SW 1271 (cell line): ENCODE measurements at regions not wholly inside any gene's neighbourhood (a gene's known extent, or its start where the extent isn't known, plus 50 kb on each side); places are given as distances from the start of the nearest gene placed in this dataset.
"Not testable (repeated sequence)": the region's sequence is repeated elsewhere in the genome, so short reads cannot be mapped to it uniquely, and the experiment has no call there.

Experiments used
- DNase-seq, 2 experiments: peaks; one replicate each; lab custom pipeline; 2025; lab: John Stamatoyannopoulos, UW

- DNase-seq: no peak
Measured at GRCh38 chr2:59879700-59880131, 673.7 kb downstream of the BCL11A start.

GRCh38 chr2:59875836-59876235 is 677.6 kb downstream of the BCL11A start:
- DNase-seq: no peak

DNA sequence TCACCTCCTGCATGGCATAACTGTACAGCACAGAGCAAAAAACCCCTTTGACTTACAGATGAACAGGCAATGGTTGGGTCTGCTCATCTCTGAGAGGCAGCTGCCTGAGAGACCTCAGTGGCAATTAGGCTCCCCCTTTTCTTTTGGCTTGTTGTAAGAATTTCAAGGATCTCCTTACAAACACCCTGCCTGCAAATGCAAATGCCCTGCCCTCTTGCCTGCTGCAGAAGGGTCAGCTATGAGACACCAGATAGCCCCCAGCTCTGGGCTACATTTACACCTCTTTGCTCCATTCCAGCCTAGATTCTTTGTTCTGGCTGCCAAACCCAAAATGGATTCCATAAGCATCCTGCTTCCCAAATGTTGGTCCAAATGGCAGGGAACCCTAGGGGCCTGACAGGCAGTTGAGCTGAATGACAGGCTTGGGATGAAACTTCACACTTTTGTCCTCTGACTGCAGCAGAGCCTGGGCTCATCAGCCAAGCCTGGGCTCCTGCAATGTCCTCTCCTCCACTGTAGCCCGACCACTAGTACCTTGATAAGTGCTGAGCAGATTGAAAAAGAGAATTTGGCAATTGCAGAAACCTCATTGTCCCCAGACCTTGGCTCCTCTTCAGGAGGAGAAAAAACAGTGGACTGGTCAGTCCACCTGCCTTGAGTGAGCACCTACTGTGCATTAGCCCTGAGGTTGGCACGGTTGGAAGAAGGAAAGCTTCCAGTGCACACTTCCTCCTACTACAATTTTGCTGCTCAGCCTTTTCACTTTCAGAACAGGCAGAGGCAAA is 678.3 kb downstream of the BCL11A start:
- DNase-seq: no peak

DNA sequence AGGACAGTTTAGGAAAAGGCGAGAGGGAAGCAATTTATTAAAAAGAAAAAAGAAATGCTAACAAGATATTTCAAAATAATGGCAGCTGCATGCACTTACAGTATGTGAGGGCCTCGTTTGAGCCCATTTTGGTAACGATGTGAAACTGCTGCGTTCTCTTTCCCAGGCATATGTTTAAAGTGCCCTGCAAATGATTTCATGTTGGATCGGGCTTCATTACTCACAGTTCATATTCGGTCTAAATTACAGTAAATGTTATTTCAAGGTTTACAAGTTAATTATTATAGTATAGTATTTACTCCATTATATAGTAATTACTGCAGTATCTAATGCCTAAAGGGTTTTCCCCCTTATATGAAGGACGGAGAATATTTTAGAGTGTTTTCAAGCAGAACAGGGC is 679.1 kb downstream of the BCL11A start:
- DNase-seq: no peak

DNA sequence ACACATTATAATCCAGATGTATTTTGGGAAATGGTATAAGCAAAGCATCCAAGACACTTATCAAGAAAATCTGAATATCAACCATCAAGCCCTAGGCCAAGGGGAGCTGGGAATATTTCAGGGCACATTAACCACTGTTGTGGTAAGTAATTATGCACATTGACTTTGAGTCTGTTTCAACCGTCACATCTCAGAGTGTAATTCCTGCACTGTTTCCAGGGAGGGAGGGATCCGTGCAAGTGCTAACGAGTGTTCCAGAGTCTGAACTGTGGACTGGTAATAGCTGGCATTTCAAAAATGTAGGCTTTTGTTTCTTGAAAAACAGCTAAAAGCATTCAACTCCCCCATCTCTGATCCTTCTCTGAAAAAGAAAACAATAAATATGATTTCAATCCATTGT is 681.6 kb downstream of the BCL11A start:
- DNase-seq: no peak

- DNase-seq: no peak
Measured at GRCh38 chr2:59868981-59869380, 684.5 kb downstream of the BCL11A start.

- DNase-seq: no peak
Measured at GRCh38 chr2:59866436-59866835, 687.0 kb downstream of the BCL11A start.

DNA sequence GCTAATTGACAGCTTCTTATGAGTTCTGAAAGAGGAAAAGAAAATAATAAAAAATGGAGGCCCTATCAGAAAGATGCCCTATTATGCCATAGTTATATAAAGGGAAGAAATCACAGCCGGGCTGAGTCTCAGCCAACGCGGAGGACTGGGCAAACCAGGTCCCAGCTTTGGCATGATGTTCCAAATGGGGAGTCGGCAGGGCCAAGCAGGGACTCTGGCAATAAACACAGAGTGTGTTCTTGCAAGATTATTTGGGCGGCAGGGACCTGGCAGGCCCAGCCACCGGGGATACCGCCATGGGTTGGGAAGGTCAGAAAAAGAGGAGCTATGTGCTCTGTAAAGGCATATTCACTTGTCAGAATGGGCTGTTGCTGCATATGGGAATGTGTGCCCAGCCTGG is 694.9 kb downstream of the BCL11A start:
- DNase-seq: no peak

- no peak for DNase-seq
Measured at GRCh38 chr2:59857109-59857508, 696.3 kb downstream of the BCL11A start.

GRCh38 chr2:59856391-59856790 is 697.1 kb downstream of the BCL11A start:
- DNase-seq: no peak

GRCh38 chr2:59853032-59853431 is 700.4 kb downstream of the BCL11A start:
- no peak for DNase-seq

- no peak for DNase-seq
Measured at GRCh38 chr2:59851836-59852475, 701.5 kb downstream of the BCL11A start.

DNA sequence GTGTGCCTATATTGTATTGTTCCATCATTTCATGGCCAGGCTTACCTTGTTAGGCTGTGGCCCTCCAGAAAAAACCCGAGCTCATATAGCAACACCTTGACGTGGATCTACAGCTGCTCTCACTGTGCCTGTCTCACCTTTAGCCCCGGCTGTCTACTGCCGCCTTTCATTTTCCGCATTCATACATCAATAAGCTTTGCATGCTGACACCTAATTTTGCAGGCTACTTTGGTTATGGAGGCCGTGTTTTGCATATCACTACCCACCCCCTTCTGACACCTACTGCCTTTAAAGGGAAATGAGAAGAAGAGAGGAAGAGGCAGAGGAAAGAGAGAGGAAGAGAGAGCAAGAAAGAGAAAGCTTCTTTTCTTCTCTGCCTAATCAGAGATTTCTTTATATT is 702.9 kb downstream of the BCL11A start:
- DNase-seq: no peak

DNA sequence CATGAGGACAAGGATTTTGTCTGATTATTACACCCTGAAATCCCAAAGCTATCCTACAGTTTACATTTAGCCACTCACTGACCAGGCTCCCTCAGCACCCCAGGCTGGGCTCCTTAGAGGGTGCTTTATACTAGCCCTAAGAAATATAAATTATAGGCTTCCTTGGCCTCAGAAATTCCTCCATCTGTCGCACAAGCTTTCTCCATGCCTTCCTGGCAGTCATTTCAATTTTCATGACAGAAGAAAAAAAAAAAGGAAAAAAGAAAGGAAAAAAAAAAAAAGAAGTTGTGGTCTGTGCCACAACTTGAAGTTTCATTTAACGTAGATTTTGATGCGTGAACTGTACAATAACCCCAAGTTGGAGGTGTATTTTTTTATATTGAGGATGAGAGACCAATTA is 719.5 kb downstream of the BCL11A start:
- no peak for DNase-seq

- no peak for DNase-seq
Measured at GRCh38 chr2:59830601-59831000, 722.9 kb downstream of the BCL11A start.

DNA sequence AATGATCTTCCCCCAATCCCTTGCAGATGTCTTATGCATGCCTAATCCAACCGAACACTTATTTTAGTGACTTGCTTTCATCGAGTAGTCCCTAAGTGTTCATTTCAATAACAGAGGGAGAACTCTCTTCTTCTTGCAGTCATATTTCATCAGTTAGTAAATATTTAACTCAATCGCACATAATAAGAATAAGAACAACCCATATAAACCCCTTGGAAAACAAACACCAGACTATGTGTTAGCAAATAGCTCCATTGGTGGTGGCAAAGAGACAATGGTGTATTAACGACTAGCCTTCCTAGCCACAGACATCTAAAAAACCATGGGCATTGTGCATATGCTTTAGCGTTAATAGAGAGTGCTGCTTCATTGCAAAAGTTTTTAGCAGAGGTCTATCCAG is 725.8 kb downstream of the BCL11A start:
- DNase-seq: no peak

DNA sequence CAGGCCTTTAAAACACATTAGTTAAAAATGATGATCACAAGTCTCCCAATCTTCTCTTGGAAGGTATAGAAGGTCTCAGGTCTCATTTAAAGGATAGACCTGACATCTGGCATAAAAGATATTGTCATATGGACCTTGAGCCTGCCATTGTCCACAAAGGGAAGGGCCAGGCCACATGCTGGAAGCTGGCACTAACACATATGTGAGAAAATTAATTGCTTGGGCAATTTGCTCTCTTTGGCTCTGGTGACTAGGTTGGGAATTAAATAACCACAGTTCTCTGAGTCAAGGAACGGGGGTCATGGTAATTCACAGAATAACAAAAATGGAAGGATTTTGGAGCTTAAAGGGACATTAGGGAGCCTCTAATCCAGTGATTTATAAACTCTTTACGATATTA is 727.3 kb downstream of the BCL11A start:
- DNase-seq: no peak

GRCh38 chr2:59824314-59824713 is 729.1 kb downstream of the BCL11A start:
- DNase-seq: no peak

- no peak for DNase-seq
Measured at GRCh38 chr2:59816075-59816474, 737.4 kb downstream of the BCL11A start.

DNA sequence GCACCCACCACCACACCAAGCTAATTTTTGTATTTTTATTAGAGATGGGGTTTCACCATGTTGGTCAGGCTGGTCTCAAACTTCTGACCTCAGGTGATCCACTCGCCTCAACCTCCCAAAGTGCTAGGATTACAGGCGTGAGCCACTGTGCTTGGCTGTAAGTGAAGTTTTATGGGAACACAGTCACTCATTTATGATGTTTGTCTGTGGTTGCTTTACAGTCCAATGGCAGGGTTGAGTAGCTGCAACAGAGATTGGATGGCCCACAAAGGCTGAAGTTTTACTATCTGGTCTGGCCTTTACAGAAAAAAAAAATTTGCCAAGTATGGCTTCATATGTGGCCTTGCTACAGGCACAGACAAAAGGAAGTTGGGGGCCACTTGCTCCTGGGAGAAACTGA is 743.2 kb downstream of the BCL11A start:
- not testable (repeated sequence) for DNase-seq

GRCh38 chr2:59806486-59806885 is 747.0 kb downstream of the BCL11A start:
- DNase-seq: no peak

DNA sequence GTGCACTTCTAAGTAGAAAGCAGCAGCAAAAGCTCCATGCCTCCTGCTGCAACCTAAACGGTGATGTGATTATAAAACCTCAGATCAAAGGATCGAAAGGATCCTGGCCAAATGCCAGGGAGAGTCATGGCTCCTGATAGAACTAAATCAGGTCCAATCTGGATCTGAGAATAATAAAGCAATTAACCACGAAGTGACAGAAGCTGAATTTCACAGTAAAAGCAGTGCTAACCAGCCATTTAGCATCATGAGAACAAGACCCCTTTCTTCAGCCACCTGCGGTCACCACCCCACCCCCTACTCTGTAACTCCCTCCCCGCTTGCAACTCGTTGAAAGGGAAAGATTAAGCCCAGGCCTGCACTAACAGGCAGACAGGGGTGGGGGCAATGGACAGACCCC is 748.7 kb downstream of the BCL11A start:
- no peak for DNase-seq

DNA sequence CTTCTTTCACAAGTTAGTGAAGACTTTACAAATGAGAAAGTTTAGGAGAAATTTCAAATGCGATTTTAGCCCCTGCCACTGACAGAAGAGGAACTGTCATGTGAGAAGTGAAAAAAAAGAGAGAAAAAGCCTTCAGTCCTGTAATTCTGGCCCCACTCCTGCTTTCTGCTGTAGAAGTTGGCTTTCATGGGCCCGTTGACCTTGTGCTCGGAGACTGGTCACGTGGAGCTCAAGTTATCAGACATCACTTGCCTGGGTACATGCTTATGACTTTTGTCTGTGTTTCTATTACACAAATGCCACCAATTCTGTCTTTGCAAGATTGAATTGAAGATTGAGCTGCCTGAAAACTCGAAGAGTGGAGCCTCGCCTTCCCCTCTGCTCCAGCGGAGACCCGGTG is 749.9 kb downstream of the BCL11A start:
- no peak for DNase-seq
